CD14-positive monocyte (primary cell): ENCODE measurements at regions not wholly inside any gene's neighbourhood (a gene's known extent, or its start where the extent isn't known, plus 50 kb on each side); places are given as distances from the start of the nearest gene placed in this dataset.

Source experiments
- DNase-seq, 3 donors: peaks; one replicate each; pipeline ENCODE4 v3.0.0-alpha.2; 2011 to 2022
- H2AFZ ChIP-seq: 2 replicates; pipeline ENCODE4 v1.6.0; 2012; ENCODE audit warnings: mild to moderate bottlenecking, low read depth, low read length, inconsistent platforms; ENCODE audit not compliant: insufficient read depth, poor library complexity, severe bottlenecking
- H3K27ac ChIP-seq, 2 donors: 1 replicate in 1 of 2; 2 replicates in 1 of 2; pipeline ENCODE4 v1.5.1; 2012 to 2013; ENCODE audit warnings: low read length in 2 of 2, control low read depth in 1 of 2, inconsistent platforms in 1 of 2, low read depth in 1 of 2, mild to moderate bottlenecking in 1 of 2
- H3K27me3 ChIP-seq, 2 donors: one replicate each; pipeline versions ENCODE4 v1.6.0 to v1.6.1; 2011 to 2013; ENCODE audit warnings: low read length in 2 of 2; ENCODE audit not compliant: control insufficient read depth in 2 of 2, insufficient read depth in 2 of 2
- H3K36me3 ChIP-seq, 2 donors: replicated peaks in 1 of 2; 1 replicate in 1 of 2; 2 replicates in 1 of 2; pipeline versions ENCODE4 v1.5.1 to v1.6.1; 2012 to 2013; ENCODE audit warnings: low read length in 2 of 2, control low read depth in 1 of 2, inconsistent platforms in 1 of 2, mild to moderate bottlenecking in 1 of 2; ENCODE audit not compliant: insufficient read depth in 2 of 2, control insufficient read depth in 1 of 2
- H3K4me1 ChIP-seq, 2 donors: 1 replicate in 1 of 2; 2 replicates in 1 of 2; pipeline versions ENCODE4 v1.5.1 to v1.6.1; 2012 to 2013; ENCODE audit warnings: low read length in 2 of 2, control low read depth in 1 of 2, inconsistent platforms in 1 of 2, mild to moderate bottlenecking in 1 of 2, moderate library complexity in 1 of 2; ENCODE audit not compliant: insufficient read depth in 2 of 2, control insufficient read depth in 1 of 2
- H3K4me2 ChIP-seq: replicated peaks from 2 replicates; pipeline ENCODE3; 2012; ENCODE audit warnings: low read length, moderate library complexity, mild to moderate bottlenecking; ENCODE audit not compliant: poor library complexity, severe bottlenecking; ENCODE audit errors: extremely low read depth
- H3K4me3 ChIP-seq, 3 experiments: fragments of 200-600 bp in 1 of 3; sonication (generic) in 1 of 3; replicated peaks in 1 of 3; 1 replicate in 2 of 3; 2 replicates in 1 of 3; pipeline ENCODE4 v1.5.1; 2011 to 2013; ENCODE audit warnings: low read length in 3 of 3, mild to moderate bottlenecking in 3 of 3, control low read depth in 2 of 3, low read depth in 2 of 3, inconsistent platforms in 1 of 3, moderate library complexity in 1 of 3
- H3K79me2 ChIP-seq: 2 replicates; pipeline ENCODE4 v1.6.0; 2012; ENCODE audit warnings: mild to moderate bottlenecking, control low read depth, inconsistent platforms, low read length, moderate library complexity; ENCODE audit not compliant: insufficient read depth
- H3K9ac ChIP-seq: 2 replicates; pipeline ENCODE4 v1.6.0; 2017; ENCODE audit warnings: low read length, mild to moderate bottlenecking; ENCODE audit not compliant: insufficient read depth, poor library complexity, severe bottlenecking
- H3K9me3 ChIP-seq, 2 donors: replicated peaks in 1 of 2; 1 replicate in 1 of 2; 2 replicates in 1 of 2; pipeline versions ENCODE4 v1.5.1 to v1.6.1; 2012 to 2013; ENCODE audit warnings: low read length in 2 of 2, control low read depth in 1 of 2; ENCODE audit not compliant: control insufficient read depth in 1 of 2, insufficient read depth in 1 of 2
- H4K20me1 ChIP-seq: 2 replicates; pipeline ENCODE4 v1.6.0; 2012; ENCODE audit warnings: mild to moderate bottlenecking, low read length, control low read depth, moderate library complexity; ENCODE audit not compliant: insufficient read depth
- H3K27ac Mint-ChIP-seq, 7 donors: one replicate each; pipeline ENCODE4 v1.8.0; 2020; ENCODE audit warnings: mild to moderate bottlenecking in 7 of 7, mixed read lengths in 7 of 7, moderate library complexity in 6 of 7, inconsistent platforms in 2 of 7
- H3K27me3 Mint-ChIP-seq, 3 donors: one replicate each; pipeline ENCODE4 v1.8.0; 2021 to 2022; ENCODE audit warnings: low read depth in 3 of 3, mild to moderate bottlenecking in 3 of 3, mixed read lengths in 3 of 3, moderate library complexity in 3 of 3, inconsistent platforms in 1 of 3
- H3K36me3 Mint-ChIP-seq, 2 donors: one replicate each; pipeline ENCODE4 v1.8.0; 2020; ENCODE audit warnings: mixed read lengths in 2 of 2, inconsistent platforms in 1 of 2, mild to moderate bottlenecking in 1 of 2
- H3K4me1 Mint-ChIP-seq: one replicate; pipeline ENCODE4 v1.8.0; 2020; ENCODE audit warnings: mild to moderate bottlenecking, mixed read lengths
- H3K4me3 Mint-ChIP-seq, 2 donors: one replicate each; pipeline ENCODE4 v1.8.0; 2020; ENCODE audit warnings: mild to moderate bottlenecking in 2 of 2, mixed read lengths in 2 of 2, moderate library complexity in 1 of 2
- H3K9me3 Mint-ChIP-seq, 7 donors: one replicate each; pipeline ENCODE4 v1.8.0; 2020 to 2022; ENCODE audit warnings: mixed read lengths in 7 of 7, mild to moderate bottlenecking in 6 of 7, moderate library complexity in 6 of 7, inconsistent platforms in 2 of 7
- CTCF ChIP-seq: fragments of 200-600 bp; IDR thresholded peaks from one replicate; pipeline ENCODE4 v1.8.0; 2022; ENCODE audit warnings: antibody characterized with exemption, mild to moderate bottlenecking
- WGBS: methylation state at CpG from one replicate; pipeline ENCODE4 v1.1.5; 2013; ENCODE audit warnings: missing lambda C conversion rate; ENCODE audit not compliant: insufficient coverage; 5-methylcytosine and 5-hydroxymethylcytosine counted together
- intact Hi-C, 2 donors: fragments of 100-400 bp; cut with micrococcal nuclease; formaldehyde crosslinking; loops; one replicate each; pipeline versions ENCODE4 v1.15.0 to v1.15.1; 2023

DNA sequence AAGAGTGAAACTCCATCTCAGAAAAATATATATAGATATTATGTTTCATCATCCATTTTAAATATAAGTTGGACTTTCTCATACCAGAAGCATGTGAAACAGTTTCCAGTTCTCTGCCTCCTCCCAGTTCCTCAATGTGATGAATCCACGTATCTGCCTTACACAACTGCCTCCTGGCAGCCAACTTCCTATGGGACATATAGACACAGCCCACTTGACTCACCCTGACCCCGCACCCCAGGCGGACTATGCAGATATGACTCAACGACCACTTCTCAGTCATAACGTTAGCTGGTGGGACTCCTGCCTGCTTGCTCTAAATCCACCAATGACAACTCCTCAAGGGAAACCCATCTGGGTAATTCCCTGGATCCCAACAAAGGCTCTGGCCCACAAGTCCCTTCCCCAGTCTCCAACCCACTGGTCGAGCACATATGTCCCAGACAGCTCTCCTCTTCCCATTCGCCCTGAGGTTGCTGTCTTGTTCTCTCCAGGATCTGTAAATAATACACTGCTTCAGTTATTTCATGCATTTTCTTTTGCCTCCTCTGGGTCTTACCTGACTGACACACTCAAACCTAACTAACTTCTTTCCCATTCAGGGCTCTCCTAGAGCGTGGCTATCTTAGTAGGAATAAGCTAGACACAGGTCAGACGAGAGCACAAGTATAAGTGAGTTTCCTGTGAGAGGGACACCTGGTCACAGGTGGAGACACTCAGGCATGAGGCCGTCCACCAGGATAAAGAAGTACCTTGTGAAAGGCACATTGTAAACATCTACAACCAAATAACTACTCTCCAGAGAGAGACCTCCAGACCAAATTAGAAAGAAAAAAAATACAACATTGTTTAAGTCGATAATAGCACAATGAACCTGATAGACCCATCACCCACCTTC lies 548.5 kb downstream of the CD83 start:
- intact Hi-C loops, result loop anchor here in 1 of 2 donors (5.0 kb wide), 2 partner anchors 36 to 66 kb away; no protein-coding TSS in a partner anchor
- Histone ChIP-seq H3K9ac (peak overlapping the region; percentile 52), H3K27me3 (no peaks in the 10 kb centered on the region), H3K4me3 (no peak overlapping the region), H3K4me1 (peaks cover 31 to 33% of the 10 kb centered on the region in 2 donors), H3K36me3 (no peaks in the 10 kb centered on the region), H3K9me3 (no peaks in the 10 kb centered on the region), H3K79me2 (no peaks in the 10 kb centered on the region), H3K27ac (peak overlapping the region; percentile 75 to 89), H2AFZ (no peak overlapping the region), H4K20me1 (no peaks in the 10 kb centered on the region), H3K4me2 (no peak overlapping the region)
- WGBS, result 30% methylated on average over 8 of the region's 11 CpGs
- DNase-seq, result peak; percentile 99 to 100 (median 100)
- H3K4me1 Mint-ChIP-seq, result peaks cover 32% of the 10 kb centered on the region
- H3K27ac Mint-ChIP-seq, result peak overlapping the region; percentile 94 to 99 (median 99)
- no peaks in the 10 kb centered on the region for H3K36me3 Mint-ChIP-seq
- TF ChIP-seq CTCF, result no peak
- peak overlapping the region in 1 of 2 donors; percentile 69 for H3K4me3 Mint-ChIP-seq
- H3K9me3 Mint-ChIP-seq, result peaks cover 0 to 2% (median 0%) of the 10 kb centered on the region in 7 donors
- H3K27me3 Mint-ChIP-seq, result peaks cover 0 to 2% (median 0%) of the 10 kb centered on the region in 3 donors

DNA sequence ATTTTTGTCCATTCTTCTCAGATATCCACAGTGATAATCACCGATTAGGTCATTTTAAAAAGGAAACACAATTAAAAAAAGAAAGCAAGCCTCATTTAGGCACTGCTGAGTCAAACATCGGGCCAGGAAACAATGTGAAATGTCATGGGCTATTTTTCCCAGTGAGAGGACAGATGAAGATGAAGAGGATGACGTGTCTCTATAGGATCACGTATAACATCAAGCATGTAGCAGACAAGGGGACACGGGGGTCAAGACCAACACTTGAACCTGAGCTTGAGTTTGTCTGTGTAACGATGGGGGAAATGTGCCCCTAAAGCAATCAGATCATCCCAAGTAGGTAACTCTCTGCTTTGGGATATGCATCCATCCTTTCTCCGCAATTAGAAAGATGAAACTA lies 553.2 kb downstream of the CD83 start:
- Mint-ChIP-seq H3K9me3 (peaks cover 0 to 1% (median 0%) of the 10 kb centered on the region in 7 donors), H3K27me3 (peaks cover 0 to 2% (median 0%) of the 10 kb centered on the region in 3 donors), H3K27ac (no peak overlapping the region), H3K4me1 (peaks cover 21% of the 10 kb centered on the region), H3K4me3 (no peak overlapping the region), H3K36me3 (no peaks in the 10 kb centered on the region)
- no peak for TF ChIP-seq CTCF
- Histone ChIP-seq H3K4me3 (no peak overlapping the region), H3K4me1 (peaks cover 7 to 15% of the 10 kb centered on the region in 2 donors), H3K27ac (no peak overlapping the region), H3K9ac (no peak overlapping the region), H3K79me2 (no peaks in the 10 kb centered on the region), H3K4me2 (no peak overlapping the region), H4K20me1 (no peaks in the 10 kb centered on the region), H2AFZ (no peak overlapping the region), H3K9me3 (no peaks in the 10 kb centered on the region), H3K36me3 (no peaks in the 10 kb centered on the region), H3K27me3 (no peaks in the 10 kb centered on the region)
- DNase-seq, result no peak
- 100% methylated on average over 6 of the region's 7 CpGs for WGBS
- intact Hi-C loops, result no loop called here
